NAMALWA (cell line): ENCODE measurements at regions not wholly inside any gene's neighbourhood (a gene's known extent, or its start where the extent isn't known, plus 50 kb on each side); places are given as distances from the start of the nearest gene placed in this dataset.
"Not testable (repeated sequence)": the region's sequence is repeated elsewhere in the genome, so short reads cannot be mapped to it uniquely, and the experiment has no call there.

Source experiments
- DNase-seq: peaks from one replicate; pipeline ENCODE4 v3.0.0-alpha.2; 2015; ENCODE audit warnings: low spot score

- no peak for DNase-seq
These were observed 220.9 kb upstream of the TUT7 start for GRCh38 chr9:86575137-86575536.

DNA sequence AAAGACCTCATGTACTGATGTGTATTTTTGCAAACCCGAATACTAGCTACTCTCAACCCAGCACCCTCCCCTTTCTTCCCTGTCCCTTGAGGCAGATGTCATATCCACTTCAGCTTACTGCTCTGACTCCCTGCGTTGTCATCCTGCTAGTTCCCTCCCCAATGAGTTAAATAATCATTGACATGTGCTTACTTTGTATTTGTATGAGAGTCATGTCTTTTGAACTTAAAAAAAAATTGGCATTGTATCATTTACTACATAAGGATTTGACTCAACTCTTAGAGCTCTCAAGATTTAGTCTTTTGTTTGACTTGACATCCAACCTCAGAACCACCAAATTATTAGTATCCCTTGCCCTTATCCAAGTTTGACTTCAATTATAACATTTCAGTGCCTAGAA is 219.7 kb upstream of the TUT7 start:
- DNase-seq: no peak

DNA sequence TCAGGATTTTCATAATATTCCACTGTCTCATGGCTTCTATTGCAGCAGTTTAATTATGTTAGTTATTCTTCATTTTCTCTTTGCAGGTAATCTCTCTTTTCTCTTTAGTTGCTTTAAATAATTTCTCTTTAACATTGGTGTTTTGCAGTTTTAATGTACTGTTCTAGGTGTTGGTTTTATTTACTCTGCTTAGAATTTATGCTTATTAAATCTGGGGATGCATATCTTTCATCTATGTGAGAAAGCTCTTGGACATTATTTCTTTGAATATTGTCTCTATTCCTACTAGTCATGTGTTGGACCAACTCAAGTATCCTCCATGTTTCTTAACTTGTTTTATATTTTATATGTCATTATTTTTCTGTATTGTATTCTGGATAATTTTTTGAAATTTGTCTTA is 218.7 kb upstream of the TUT7 start:
- DNase-seq: no peak

DNA sequence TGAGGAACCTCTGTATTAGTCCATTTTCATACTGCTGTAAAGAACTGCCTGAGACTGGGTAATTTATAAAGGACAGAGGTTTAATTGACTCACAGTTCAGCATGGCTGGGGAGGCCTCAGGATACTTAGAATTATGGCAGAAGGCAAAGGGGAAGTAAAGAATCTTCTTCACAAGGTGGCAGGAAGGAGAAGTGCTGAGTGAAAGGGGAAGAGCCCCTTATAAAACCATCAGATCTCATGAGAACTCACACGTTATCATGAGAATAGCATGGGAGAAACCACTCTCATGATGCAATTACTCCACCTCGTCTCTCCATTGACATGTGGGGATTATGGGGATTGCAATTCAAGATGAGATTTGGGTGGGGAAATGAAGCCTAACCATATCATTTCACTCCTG is 211.4 kb upstream of the TUT7 start:
- DNase-seq: not testable (repeated sequence)

DNA sequence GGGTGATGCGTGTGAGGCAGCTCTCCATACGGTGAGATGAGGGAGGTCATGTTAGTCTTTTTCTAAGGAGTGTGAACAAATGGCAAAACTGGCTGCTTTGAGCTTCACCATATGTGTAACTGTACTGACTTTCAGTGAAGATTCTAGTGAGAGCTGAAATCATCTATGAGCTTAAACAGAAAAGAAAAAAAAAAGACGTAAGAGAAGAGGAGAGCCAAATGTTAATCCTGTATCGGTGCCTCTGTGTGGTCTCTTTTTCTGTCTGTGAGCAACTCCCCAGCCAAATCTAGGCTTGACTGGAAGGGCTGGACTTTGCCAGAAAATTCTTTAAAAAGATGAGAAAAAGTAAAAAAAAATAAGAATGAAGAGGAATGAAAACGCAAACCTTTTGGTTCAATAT is 209.7 kb upstream of the TUT7 start:
- DNase-seq: no peak

- DNase-seq: no peak
These were observed 209.1 kb upstream of the TUT7 start for GRCh38 chr9:86563350-86563749.

DNA sequence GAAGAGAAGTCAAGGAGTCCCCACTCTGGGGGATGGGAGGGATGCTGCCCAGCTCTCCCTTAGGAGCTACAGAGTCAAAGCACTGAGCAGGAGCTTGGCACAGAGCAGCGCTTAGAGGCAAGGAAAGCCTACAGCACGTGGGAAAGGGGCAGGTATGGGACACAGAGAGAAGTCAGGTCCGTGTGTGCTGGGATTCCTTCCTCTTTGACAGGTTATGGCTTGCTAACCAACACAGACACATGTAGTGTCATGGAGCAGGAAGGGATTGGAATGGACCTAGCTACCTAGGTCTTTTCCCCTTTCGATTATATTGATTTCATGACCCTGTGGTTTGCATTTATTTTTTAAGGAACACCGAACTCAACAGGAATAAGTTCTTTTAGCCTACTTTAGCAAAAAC is 208.5 kb upstream of the TUT7 start:
- no peak for DNase-seq

DNA sequence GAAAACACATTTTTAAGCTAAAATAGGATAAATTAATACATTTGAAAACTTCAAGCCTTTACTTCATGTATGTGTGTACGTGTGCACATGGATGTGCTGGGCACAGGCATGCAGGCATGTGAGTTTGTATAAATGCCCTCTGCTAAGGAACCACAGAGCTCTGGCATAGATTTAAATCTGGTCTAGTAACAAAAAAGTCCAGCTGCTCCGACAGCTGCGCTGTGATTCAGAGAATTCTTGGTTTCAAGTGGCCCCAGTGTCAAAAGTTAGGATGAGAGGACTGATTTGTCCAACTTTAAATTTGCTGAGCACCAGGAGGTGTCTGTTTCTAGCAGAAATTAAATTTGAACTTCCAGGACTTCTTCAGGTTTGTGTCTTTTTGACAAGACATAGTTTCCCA is 203.7 kb upstream of the TUT7 start:
- DNase-seq: no peak

GRCh38 chr9:86557063-86557766 is 203.0 kb upstream of the TUT7 start:
- DNase-seq: no peak

DNA sequence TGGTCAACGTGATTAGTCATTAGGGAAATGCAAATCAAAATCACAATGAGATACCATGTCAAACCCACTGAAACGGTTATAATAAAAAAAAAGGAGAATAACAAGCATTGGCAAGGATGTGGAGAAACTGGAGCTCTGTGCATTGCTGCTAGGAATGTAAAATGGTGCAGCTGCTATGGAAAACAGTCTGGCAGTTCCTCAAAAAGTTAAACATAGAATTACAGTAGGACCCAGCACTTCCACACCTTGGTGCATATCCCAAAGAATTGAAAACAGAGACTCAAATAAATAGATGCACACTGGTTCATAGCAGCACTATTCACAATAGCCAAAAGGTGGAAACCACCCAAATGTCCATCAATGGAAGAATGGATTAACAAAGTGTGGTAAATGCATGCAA is 201.5 kb upstream of the TUT7 start:
- no peak for DNase-seq

DNA sequence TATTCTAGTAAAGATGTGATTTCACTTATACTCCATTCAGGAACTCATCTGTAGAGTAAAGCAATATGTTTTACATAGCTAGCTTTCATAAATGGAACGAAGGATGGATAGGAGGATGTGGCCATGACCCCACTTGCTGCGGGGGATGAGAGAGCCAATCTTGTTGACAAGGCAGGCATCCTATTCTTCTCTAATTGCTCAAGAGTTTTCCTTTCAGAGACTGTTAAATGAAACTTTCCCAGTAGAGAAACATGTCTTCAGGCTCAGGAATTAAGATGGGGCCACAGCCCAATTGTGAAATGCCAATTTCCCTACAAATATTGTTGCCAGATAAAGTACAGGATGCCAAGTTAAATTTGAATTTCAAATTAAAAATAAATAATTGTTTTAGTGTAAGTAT is 196.2 kb upstream of the TUT7 start:
- DNase-seq: no peak

- no peak for DNase-seq
These were observed 195.7 kb upstream of the TUT7 start for GRCh38 chr9:86549920-86550319.

DNA sequence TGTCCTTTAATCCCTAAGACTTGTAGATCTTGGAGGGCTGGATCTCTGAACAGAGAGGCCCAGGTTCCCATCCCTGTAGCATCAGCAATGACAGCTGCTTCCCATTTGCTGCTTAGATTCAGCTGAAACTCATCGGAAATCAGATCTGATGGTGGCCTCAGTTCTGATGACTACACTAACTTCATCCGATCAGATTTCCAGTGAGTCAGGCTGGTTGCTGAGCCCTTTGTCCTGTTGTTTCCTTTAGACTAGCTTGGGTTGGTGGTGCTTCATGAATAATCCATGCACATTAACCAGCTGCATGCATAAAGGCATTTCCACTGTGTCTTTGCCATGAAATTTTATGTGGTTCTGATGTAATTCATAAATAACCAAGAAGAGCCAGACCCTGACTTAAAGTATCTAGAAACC is 195.2 kb upstream of the TUT7 start:
- DNase-seq: no peak

DNA sequence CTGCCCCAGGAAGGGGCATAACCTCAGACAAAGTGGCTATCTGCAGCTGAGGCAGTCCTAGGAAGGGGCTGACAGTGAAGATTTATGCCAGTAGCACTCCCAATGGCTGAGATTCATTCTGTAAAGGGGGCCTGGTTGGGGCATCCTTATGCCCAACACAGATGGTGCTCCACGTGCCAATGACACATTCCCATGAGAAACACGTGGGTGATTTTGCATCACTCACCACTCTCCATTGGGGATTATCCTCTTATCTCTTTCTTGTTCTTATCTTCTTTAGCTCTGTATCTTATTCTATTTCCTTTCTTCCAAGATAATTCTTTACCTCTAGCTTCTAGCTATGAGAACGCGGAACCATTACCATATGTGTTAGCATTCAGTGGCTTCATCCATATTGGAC is 194.0 kb upstream of the TUT7 start:
- DNase-seq: no peak

GRCh38 chr9:86547571-86547970 is 193.4 kb upstream of the TUT7 start:
- DNase-seq: no peak

GRCh38 chr9:86546712-86547111 is 192.5 kb upstream of the TUT7 start:
- no peak for DNase-seq

GRCh38 chr9:86545090-86545489 is 190.9 kb upstream of the TUT7 start:
- DNase-seq: no peak

DNA sequence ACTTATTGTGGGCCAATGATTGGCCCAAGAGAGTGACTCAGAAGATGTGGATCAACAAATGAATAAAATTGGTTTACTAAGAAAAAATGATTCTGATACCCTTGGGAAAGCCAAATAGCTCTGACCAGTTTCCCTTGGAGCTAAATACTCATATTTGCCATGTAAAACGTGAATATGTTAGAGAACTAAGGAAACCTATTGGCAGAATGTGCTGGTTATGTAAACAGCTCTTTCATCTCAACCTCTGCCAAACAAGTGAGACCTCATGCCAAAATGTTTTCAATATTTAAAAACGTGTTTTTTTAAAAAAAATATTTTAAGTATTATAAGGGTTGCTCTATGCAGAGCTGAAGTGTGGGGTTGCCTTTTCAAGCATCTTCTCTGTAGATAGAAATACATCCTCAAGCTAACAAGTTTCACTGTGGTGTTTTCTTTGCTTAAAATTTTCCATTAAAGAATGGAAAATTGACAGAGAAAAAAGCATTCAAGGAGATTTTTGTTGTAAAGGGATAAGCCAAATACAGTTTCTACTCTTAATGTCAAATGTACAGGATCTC is 186.9 kb upstream of the TUT7 start:
- no peak for DNase-seq

- no peak for DNase-seq
These were observed 181.3 kb upstream of the TUT7 start for GRCh38 chr9:86535406-86535915.

GRCh38 chr9:86534572-86535258 is 180.5 kb upstream of the TUT7 start:
- no peak for DNase-seq

GRCh38 chr9:86531971-86532640 is 177.9 kb upstream of the TUT7 start:
- no peak for DNase-seq

- DNase-seq: no peak
These were observed 177.2 kb upstream of the TUT7 start for GRCh38 chr9:86531273-86531970.
